SKM-1 treated with dmso at 0.1 percent for 144 hours (cell line): ENCODE measurements at regions not wholly inside any gene's neighbourhood (a gene's known extent, or its start where the extent isn't known, plus 50 kb on each side); places are given as distances from the start of the nearest gene placed in this dataset.
"Not testable (repeated sequence)": the region's sequence is repeated elsewhere in the genome, so short reads cannot be mapped to it uniquely, and the experiment has no call there.

Experiments
- DNase-seq: peaks from one replicate; lab custom pipeline; 2025; ENCODE audit not compliant: unreplicated experiment; lab: John Stamatoyannopoulos, UW

DNA sequence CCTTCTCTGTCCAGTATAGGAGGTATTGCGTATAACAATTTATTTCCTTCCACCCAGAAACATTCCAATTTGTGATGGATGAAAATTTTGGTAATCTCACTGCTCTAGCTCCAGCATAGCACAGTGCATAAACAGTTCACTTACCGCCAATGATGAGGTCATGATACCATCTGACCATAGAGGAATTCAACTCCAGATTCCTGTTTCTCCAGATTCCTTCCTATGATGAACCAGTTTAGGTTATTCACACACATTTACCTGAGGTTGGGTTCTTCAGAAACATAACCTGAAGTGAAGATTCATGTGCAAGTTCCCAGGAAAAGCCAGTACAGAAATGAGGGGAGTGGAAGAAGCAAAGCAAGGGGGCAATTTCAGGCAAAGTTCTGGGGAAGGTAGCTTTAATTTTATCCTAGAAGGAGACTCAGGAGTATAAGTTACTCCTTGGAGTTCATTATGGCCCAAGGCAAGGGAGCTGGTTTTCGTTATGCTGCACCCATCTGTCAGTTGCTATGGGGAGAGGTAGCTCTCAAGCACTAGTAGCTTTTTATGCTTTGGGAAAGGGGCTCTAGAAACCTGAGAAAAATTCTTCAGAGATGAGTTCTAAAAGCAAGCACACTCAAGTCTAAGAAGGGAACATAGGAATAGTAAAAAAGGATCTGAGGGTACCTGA is 121.6 kb downstream of the CASP12 start:
- DNase-seq: no peak

DNA sequence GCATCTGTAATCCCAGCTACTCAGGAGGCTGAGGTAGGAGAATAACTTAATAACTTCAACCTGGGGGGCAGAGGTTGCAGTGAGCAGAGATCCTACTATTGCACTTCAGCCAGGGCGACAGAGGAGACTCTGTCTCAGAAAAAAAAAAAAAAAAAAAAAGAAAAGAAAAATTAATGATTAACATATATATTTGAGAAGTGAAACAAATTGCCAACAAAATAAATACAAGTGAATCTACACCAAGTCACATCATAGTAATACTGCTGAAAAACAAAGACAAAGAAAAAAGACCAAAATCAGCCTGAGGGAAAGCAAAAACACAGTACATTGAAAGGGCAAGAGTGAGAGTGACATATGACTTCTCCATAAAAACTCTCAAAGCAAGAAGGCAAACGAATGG is 123.7 kb downstream of the CASP12 start:
- DNase-seq: no peak

DNA sequence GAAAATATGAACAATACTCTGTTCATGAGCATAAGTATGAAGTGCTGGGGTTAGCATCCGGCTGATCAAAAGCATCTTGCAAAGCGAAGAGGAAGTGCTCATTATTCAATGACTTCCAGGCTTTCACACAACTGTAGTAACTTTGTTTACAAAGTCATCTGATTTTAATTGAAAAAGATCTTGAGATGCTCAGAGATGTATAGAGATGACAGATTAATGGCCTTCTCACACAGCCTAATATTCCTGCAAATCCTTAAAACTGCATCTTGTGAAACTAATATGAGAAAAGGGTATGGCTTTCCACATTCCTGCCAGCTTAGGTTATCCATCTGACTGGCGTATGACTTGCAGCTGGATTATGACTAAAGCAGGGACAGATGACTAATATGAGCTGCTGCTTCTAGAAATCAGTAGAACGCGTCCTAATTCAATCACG is 125.4 kb downstream of the CASP12 start:
- DNase-seq: no peak

DNA sequence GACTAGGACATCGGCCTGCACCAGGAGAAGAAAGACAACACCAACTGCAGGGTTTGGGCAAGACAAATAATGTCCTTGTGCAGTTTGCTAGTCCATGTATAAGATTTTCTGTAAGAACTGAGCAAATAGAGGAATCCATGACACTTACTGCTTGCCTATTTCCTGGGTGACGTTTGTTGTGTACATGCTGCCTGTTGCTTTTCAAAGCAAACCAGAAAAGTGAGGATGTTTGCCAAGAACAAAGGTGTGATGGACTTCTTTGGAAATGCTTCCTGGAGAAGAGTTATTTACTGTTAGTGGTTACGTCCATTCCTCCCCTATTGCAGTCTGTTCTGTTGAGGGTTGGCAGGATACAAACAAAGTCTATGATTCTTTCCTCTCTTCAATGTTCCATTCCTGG is 126.5 kb downstream of the CASP12 start:
- DNase-seq: no peak

DNA sequence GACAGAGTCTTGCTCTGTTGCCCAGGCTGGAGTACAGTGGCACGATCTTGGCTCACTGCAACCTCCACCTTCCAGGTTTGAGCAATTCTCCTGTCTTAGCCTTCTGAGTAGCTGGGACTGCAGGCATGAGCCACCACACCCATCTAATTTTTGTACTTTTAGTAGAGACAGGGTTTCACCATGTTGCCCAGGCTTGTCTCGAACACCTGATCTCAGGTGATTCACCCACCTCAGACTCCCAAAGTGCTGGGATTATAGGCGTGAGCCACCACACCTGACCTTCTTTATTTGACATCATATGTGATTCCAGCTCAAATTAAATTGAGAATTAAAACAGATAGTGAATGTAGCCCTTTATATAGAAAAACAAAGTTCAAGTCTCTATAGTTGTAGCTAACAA is 127.2 kb downstream of the CASP12 start:
- not testable (repeated sequence) for DNase-seq

DNA sequence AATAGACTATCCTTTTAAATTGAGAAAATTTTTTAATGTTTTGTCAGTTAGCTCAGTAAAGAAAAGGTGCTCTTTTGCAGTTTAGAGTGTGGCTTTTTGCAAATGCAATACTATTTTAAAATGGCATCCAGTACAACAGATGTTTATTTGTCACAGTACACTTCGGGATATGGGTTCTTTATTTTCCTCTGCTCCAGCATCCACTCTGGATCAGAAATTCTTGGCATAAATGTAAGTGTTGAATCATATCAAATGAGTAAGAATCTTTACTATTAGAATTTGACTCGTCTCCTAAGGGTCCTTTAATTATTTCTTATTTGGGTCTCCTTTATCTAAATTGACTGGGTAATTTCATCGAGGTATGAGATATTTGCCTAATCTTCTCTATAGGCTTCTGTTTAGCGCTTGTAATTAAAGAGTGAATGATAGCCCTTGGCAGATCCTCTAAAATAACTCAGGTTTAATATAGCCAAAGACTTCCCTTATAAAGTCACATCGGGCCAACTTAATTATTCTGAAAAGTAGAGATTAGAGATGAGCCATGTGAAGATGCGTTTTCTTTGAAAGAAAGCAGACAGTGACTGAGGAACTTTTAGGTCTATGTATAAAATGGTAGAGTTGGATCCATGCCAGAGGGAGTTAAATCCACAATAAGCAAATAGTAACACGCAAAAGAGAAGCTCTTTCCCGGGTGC is 132.7 kb downstream of the CASP12 start:
- DNase-seq: no peak

DNA sequence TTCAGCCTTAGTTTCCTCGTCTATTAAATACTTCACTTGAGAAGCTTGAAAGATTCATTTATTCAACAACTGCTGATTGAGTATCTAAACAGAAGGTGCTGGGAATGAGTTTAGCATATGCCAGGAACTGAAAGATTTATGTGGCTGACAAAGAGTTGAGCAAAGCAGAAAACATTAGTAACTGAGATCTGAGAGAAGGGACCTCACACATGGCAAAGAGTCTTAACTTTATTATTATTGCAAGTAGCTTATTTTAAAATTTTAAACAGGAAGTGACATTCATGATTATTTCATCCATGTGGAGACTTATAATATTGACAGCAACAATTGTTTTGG is 133.6 kb downstream of the CASP12 start:
- DNase-seq: no peak

DNA sequence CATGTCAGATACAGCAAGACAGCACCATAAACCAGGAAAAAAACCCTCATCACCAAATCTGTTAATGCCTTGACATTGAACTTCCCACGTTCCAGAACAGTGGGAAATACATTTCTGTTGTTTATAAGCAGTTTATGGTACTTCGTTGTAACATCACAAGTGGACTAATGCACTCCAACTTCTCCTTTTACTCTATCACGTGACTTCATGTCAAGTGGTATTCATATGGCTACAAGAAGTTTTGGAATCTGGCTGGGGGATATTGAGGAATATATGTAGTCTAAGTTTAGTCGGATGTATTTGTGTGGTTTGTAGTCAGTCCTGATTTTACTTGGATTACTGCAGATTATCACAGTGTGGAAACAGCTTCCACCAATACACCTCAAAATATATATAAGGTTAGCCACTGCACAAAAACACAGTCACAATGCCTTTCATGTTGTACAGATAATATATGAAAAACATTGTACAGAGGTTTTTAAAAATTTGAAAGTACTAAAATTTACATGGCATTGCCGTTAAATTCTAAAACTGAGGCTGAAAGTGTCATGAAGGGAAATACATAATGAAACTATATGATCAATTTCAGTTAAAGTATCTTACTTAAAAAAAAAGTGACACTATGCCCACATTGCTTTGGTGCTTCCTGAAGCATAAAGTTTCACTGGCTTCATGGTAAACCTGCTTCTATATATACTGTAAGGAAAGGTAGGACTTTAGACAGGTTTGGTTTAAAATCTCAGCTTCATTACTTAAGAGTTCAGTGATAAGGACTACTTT is 134.1 kb downstream of the CASP12 start:
- DNase-seq: no peak

DNA sequence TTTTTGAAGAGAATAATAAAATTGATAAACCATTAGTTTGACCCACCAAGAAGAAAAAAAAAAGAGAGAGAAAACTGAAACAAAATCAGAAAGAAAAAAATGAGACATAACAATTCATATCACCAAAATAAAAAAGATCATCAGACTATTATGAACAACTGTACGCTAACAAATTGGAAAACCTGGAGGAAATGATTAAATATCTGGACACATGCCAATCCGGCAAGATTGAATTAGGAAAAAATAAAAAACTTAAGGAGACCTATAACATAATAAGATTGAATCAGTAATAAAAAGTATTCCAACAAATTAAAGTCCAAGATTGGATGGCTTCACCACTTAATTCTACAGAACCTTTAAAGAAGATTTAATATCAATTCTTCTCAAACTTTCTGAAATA is 136.7 kb downstream of the CASP12 start:
- no peak for DNase-seq

DNA sequence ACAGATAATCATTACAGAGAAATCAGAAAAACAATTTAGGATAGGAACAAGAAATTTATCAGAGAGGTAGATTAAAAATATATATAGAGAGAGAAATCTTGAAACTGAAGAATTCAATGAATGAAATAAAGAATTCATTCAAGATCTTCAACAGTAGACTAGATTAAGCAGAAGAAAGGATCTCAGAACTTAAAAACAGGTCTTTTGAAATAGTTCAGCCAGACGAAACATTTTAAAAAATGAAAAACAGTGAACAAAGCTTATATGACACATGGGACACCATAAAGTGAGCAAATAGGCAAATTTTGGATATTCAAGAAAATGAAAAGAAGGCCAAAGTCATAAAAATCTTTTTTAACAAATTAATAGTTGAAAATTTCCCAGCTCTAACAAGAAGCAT is 138.8 kb downstream of the CASP12 start:
- DNase-seq: no peak

DNA sequence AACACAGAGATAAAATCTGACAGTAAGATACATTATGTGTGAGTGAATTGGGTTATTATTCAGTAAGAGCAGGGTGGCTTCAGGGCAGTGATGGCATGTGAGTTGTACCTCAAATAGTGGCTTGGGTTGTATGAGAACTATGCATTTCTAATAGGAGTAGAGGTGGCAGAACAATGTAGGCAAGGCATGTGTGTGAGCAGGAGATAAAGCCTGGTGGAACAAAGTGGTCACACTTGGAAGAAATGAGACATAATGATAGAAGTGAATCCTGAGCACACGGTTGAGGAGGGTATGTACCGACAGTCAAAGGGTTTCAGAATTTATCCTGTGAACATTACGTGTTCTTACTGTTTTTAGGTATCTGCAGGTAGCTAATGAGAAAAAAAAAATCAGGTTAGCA is 159.3 kb downstream of the CASP12 start:
- no peak for DNase-seq

DNA sequence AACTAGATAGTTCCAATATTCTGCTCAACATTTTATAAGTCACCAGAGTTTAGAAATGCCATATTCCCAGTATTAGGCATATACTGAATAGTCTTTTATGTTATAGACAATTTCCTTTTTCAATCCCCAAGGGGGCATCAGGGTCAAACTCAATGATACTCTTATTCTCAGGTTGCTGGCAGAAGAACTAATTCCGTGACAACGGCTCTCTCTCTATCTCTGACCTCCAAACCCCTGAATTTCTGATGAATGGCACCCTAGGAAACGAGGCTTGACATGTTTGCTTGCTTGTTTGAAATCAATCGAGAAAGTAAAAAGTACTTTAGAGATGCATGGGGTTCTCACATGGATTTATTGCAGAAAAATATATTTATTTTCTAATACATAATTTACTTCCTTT is 160.1 kb downstream of the CASP12 start:
- DNase-seq: no peak

DNA sequence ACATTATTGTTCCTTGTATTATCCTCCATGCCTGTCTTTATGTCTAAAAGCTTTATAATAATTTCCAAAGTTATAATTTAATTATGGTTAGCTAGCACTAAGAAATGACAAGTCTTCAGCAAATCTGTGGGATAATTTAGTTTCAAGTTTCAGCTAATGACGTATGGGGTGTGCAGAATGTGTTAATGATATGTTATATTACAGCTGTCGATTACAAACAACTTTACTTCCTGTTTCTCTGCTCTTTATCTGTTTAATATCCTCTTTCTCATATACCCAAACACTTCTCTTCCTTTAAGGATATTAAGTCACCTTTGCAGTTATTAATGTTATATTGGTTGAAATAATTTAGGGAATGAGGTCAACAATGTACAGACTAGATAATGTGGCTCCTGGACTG is 161.8 kb downstream of the CASP12 start:
- DNase-seq: no peak

DNA sequence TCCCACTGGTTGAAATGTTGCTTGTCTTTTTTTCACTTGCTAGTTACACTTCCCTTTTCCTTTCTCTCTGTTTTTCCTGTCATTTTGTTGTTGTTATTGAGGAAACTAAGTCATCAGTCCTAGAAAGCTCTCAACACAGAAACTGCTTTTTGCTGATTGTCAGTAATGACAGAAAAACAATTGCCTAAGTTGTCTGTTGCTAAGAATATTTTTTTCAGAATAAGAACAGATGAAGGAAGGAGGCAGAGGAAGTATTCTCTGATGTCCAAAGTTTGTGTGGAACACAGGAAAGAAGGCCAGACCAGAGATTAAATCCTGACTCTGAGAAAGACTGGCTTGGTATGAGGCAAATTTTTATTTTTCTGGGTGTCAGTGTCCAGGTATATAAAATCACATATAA is 163.3 kb downstream of the CASP12 start:
- DNase-seq: no peak

DNA sequence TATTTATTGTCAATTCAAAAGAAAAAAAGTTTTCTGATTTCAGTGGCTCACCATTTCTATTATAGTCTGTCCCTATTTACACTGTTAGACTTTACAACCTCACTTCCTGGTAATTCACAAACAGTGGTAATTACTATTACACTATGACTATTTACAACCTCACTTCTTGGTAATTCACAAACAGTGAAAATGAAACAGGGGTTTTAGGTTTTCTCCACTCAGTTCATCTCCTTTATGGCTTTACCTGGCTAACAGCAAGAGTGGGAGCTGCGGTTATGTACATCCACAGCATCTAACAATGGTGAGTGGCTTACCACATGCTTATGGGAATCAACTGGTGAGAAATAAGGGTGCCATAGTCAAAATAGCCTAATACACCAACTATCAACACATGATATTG is 166.4 kb downstream of the CASP12 start:
- DNase-seq: no peak

DNA sequence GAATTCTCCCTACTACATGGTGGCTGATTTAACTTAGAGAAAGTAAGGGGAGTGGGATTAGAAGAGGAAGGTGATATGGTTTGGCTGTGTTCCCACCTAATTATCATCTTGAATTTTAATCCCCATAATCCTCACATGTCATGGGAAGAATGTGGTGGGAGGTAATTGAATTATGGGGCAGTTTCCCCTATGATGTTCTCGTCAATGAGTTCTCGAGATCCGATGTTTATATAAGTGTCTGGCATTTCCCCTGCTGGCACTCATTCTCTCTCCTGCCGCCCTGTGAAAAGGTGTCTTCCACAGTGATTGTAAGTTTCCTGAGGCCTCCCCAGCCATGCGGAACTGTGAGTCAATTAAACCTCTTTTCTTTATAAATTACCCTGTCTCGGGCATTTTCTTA is 169.3 kb downstream of the CASP12 start:
- DNase-seq: no peak

DNA sequence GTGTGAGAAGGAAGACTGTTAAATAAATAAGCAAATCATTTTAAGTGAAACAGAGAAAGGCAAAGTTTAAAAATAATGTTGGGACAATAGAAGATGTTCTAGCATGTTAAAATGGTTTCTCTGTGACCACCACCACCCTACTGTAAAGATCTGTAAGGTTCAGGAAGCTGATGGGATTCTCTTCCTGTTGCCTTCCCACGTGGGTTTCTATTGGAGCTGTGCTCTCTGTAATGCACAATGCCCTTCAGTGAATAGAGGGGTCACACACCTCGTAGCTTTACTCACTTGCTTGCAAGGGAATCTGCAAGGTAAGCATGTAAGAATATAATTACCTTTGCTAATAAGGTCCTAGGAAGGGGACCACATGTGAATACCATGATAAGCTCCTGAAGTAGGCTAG is 170.5 kb downstream of the CASP12 start:
- no peak for DNase-seq

DNA sequence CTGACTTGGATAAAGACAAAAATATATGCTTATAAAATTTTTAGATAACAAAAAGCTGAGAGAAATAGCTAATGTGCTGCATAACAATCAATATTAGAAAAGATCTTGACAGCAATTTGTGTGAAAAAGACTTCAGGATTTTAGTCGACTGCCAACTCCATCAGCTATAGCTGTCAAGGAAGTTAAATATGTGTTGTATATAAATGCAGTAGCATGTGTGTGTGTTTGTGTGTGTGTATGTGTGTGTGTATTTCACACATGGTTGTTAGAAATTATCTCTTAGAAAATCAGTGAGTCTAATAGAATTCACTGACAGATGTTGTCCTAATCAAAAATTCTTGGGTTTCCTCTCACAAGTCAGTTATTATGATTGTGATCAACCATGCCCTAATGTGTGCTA is 171.2 kb downstream of the CASP12 start:
- DNase-seq: no peak

DNA sequence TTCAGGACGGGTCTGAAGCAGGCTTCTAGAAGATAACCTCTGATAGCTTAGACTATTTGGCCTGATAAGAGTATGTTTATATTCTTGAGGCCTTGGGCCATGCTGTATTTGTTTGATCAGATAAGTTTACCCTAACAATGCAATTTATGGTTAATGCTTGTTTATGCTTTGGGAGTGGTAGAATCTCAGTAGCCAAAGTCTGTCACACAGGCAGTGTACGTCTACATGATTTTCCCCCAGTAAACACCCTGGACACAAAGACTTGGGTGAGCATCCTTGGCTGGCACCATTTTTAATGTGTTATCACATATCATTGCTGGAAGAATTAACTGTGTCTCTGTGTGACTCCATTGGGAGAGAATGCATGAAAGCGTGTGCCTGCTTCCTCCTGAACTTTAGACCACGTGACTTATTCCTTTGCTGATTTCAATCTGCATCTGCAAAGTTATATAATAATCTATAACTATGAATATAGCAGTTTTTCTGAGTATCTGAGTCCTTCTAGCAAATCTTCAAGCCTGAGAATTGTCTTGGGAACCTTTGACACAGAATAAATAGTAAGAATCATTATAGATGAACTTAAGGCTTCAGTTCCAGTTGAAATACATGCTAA is 172.4 kb downstream of the CASP12 start:
- DNase-seq: no peak

DNA sequence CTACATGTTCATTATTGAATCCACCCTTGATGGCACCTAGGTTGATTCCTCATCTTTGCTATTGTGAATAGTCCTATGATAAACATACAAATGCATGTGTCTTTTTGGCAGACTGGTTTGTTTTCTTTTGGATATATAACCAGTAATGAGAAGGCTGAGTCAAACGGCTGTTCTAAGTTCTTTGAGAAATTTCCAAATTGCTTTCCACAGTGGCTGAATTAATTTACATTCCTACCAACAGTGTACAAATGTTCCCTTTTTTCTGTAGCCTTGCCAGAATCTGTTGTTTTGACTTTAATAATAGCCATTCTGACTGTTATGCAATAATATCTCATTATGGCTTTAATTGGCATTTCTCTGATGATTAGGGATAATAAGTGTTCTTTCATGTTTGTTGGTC is 184.9 kb downstream of the CASP12 start:
- no peak for DNase-seq

DNA sequence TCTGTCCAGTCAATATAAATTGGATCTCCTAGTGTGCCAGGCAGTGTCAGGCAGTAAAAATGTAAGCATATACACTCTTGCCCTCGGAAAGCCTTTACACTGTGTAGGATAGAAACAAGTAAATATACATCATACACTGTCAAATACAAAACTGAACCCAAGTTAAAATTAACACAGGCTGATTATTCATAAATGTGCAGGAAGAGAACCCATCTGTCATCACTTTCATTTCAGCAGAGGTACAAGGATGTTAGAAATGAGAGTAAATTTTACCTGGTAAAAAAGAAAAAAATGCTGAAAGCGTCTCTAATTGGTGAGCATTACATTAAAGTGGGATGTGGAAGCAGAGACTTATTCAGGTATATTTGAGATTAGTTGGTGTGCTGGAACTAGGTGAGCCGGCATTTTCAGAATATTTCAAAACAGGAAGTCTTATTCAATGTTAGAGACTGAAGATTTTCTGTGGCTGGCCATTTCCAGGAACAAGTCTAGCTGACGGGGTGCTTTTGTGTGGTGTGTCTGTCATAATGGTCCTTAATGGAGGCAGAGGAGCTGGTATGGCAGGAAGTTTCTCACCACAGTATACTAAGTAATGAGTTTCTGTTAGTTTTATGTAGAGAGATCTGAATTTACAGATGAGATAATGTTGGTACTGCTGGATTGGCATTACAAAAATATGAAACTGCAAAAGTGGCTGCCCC is 192.6 kb downstream of the CASP12 start:
- DNase-seq: peak; percentile 74
